Brain microvascular endothelial cell (primary cell): ENCODE measurements at regions not wholly inside any gene's neighbourhood (a gene's known extent, or its start where the extent isn't known, plus 50 kb on each side); places are given as distances from the start of the nearest gene placed in this dataset.

Experiments
- DNase-seq: peaks from one replicate; pipeline ENCODE4 v3.0.0-alpha.2; 2020
- H3K27ac ChIP-seq: fragments of 250-450 bp; sonication (Bioruptor Pico); 2 replicates; pipeline ENCODE4 v1.5.1; 2020; ENCODE audit warnings: mild to moderate bottlenecking, moderate library complexity
- H3K27me3 ChIP-seq: fragments of 250-450 bp; sonication (Bioruptor Pico); replicated peaks from 2 replicates; pipeline ENCODE4 v1.5.1; 2020; ENCODE audit warnings: mild to moderate bottlenecking
- H3K36me3 ChIP-seq: fragments of 250-450 bp; sonication (Bioruptor Pico); replicated peaks from 2 replicates; pipeline ENCODE4 v1.5.1; 2020; ENCODE audit warnings: mild to moderate bottlenecking
- H3K4me3 ChIP-seq: 2 replicates; pipeline ENCODE4 v1.5.1; 2011; ENCODE audit warnings: low read depth, mild to moderate bottlenecking, control low read depth, low read length, moderate library complexity
- in situ Hi-C: cut with HindIII; loops from 2 replicates; pipeline ENCODE4 v1.10.0; 2017; ENCODE audit warnings: low sequenced_read_pairs, low pct_ligation_motif_present
- TF ChIP-seq, protein P1 (sequence below): IDR thresholded peaks from 2 replicates; pipeline ENCODE4 v1.5.1; 2011; ENCODE audit warnings: low read depth, mild to moderate bottlenecking, moderate library complexity, low read length, control low read depth, inconsistent platforms; ENCODE audit errors: missing control alignments

DNA sequence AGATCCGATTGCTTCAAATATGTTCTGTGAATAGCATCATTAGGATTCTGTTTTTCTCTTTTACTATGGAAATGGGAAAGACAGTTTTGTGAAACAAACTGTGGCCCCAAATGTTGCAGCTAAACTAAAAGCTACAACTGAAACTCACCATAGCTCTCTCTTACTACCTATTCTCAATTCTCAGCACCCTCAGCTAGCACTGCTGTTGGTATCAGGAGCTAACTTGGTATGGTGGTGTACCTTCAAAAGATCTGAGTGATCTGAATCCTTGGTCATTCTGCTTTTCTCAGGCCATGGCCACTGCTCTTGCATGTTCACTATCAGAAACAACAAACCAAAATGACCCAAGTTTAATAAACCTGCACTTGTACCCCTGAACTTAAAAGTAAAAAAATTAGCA is 1208.0 kb downstream of the SORCS1 start:
- Histone ChIP-seq H3K36me3 (no peaks in the 10 kb centered on the region), H3K27me3 (no peaks in the 10 kb centered on the region), H3K4me3 (no peak overlapping the region), H3K27ac (no peak overlapping the region)
- TF ChIP-seq, protein P1, sequence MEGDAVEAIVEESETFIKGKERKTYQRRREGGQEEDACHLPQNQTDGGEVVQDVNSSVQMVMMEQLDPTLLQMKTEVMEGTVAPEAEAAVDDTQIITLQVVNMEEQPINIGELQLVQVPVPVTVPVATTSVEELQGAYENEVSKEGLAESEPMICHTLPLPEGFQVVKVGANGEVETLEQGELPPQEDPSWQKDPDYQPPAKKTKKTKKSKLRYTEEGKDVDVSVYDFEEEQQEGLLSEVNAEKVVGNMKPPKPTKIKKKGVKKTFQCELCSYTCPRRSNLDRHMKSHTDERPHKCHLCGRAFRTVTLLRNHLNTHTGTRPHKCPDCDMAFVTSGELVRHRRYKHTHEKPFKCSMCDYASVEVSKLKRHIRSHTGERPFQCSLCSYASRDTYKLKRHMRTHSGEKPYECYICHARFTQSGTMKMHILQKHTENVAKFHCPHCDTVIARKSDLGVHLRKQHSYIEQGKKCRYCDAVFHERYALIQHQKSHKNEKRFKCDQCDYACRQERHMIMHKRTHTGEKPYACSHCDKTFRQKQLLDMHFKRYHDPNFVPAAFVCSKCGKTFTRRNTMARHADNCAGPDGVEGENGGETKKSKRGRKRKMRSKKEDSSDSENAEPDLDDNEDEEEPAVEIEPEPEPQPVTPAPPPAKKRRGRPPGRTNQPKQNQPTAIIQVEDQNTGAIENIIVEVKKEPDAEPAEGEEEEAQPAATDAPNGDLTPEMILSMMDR = no peak
- no peak for DNase-seq
- in situ Hi-C loops = no loop called here

DNA sequence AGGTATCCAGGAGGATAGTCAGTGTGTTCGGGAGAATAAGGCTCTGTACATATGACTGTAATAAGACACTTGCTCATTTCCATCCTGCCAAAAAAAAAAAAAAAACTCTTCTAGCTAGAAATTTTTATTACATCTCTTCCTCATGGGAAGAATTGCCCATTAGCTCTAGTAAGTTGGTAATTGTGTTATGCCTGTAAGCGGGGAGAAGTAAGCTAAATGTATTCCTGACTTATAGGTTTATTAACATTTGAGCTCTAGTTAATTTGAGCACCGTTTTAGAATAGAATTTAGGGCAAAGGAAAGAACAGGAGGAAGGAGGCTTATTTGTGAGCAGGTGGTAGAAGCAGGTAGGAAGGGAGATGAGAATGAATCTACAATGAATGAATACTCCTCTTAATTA is 1210.6 kb downstream of the SORCS1 start:
- H3K27ac ChIP-seq = no peak overlapping the region

DNA sequence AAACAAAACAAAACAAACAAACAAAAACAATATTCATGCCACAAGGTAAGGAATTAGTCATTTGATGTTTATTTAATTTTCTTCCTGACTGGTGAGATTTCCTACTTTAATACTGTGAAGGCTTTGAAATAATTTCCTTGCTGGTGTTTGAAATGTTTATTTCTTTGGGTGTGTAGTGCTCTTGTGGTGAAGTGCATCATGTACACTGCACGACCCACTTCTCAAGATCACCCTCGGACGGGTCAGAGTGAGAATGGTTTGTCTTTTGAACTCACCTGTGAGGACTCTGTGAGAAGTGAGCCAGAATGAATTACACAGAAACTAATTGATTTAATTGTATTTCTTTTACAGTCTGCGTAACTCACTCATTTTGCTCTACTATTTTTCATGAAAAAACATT is 1211.5 kb downstream of the SORCS1 start:
- Histone ChIP-seq H3K36me3 (no peaks in the 10 kb centered on the region), H3K27me3 (no peaks in the 10 kb centered on the region), H3K27ac (no peak overlapping the region), H3K4me3 (no peak overlapping the region)
- TF ChIP-seq, protein P1 = no peak
- in situ Hi-C loops = no loop called here
- no peak for DNase-seq

More for the DNA sequence above, 1210.6 kb downstream of the SORCS1 start:
- in situ Hi-C loops = no loop called here
- TF ChIP-seq, protein P1 = no peak
- H3K27me3 ChIP-seq = no peaks in the 10 kb centered on the region
- no peaks in the 10 kb centered on the region for H3K36me3 ChIP-seq
- no peak for DNase-seq
- no peak overlapping the region for H3K4me3 ChIP-seq

GRCh38 chr10:105952153-105952552 is 1212.4 kb downstream of the SORCS1 start:
- H3K27me3 ChIP-seq = no peaks in the 10 kb centered on the region
- in situ Hi-C loops = no loop called here
- TF ChIP-seq, protein P1 = no peak
- no peak overlapping the region for H3K27ac ChIP-seq
- no peak overlapping the region for H3K4me3 ChIP-seq
- DNase-seq = peak; percentile 7
- no peaks in the 10 kb centered on the region for H3K36me3 ChIP-seq

GRCh38 chr10:105950410-105950809 is 1214.1 kb downstream of the SORCS1 start:
- Histone ChIP-seq H3K27ac (no peak overlapping the region), H3K27me3 (no peaks in the 10 kb centered on the region), H3K4me3 (no peak overlapping the region), H3K36me3 (no peaks in the 10 kb centered on the region)
- DNase-seq = peak; percentile 24
- in situ Hi-C loops = no loop called here
- TF ChIP-seq, protein P1 = peak; percentile 81

DNA sequence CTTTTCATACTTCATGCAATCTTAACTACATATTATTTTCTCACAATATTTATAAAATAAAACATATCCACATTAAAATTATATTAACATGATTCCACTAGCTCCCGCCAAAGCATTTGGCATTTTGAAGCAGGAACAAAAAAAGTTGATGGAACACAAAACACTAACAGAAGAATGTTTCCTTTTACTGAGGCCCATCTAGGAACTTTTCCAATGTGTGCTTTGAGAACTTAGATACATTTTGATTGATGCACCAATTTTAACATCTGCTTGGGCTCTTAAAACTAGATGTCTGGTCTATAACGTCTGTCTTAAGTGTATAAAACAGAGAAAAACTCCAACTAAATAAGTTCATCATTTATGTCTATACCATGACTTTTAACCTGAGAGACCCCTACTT is 1214.8 kb downstream of the SORCS1 start:
- H3K27me3 ChIP-seq = no peaks in the 10 kb centered on the region
- no peaks in the 10 kb centered on the region for H3K36me3 ChIP-seq
- no peak overlapping the region for H3K27ac ChIP-seq
- H3K4me3 ChIP-seq = no peak overlapping the region
- DNase-seq = no peak
- TF ChIP-seq, protein P1 = no peak
- in situ Hi-C loops = no loop called here
